ENCODE measurements at regions not wholly inside any gene's neighbourhood (a gene's known extent, or its start where the extent isn't known, plus 50 kb on each side); places are given as distances from the start of the nearest gene placed in this dataset.

- H3K9me3 Mint-ChIP-seq, result no peaks in the 10 kb centered on the region
- no peaks in the 10 kb centered on the region for H3K4me1 Mint-ChIP-seq (ENCODE audit: low read depth)
- no peak overlapping the region for H3K4me3 Mint-ChIP-seq
- H3K36me3 Mint-ChIP-seq (ENCODE audit: low read depth), result no peaks in the 10 kb centered on the region
- intact Hi-C loops (cut with micrococcal nuclease), result no loop called here
- H3K27ac Mint-ChIP-seq, result no peak overlapping the region
- H3K27me3 Mint-ChIP-seq, result no peaks in the 10 kb centered on the region
Measured at GRCh38 chr5:4700069-4700468, 440.1 kb upstream of the ADAMTS16 start.

- Mint-ChIP-seq H3K27me3 (no peaks in the 10 kb centered on the region), H3K36me3 (ENCODE audit: low read depth) (no peaks in the 10 kb centered on the region), H3K4me3 (no peak overlapping the region), H3K4me1 (ENCODE audit: low read depth) (no peaks in the 10 kb centered on the region), H3K9me3 (no peaks in the 10 kb centered on the region), H3K27ac (no peak overlapping the region)
- intact Hi-C loops (cut with micrococcal nuclease), result no loop called here
Measured at GRCh38 chr5:4700871-4701270, 439.3 kb upstream of the ADAMTS16 start.

- no peaks in the 10 kb centered on the region for H3K27me3 Mint-ChIP-seq
- no peak overlapping the region for H3K27ac Mint-ChIP-seq
- H3K4me1 Mint-ChIP-seq (ENCODE audit: low read depth), result no peaks in the 10 kb centered on the region
- intact Hi-C loops (cut with micrococcal nuclease), result no loop called here
- no peaks in the 10 kb centered on the region for H3K36me3 Mint-ChIP-seq (ENCODE audit: low read depth)
- H3K4me3 Mint-ChIP-seq, result no peak overlapping the region
- no peaks in the 10 kb centered on the region for H3K9me3 Mint-ChIP-seq
Measured at GRCh38 chr5:4703931-4704458, 436.1 kb upstream of the ADAMTS16 start.

- Mint-ChIP-seq H3K27me3 (no peaks in the 10 kb centered on the region), H3K4me3 (no peak overlapping the region), H3K36me3 (ENCODE audit: low read depth) (no peaks in the 10 kb centered on the region), H3K4me1 (ENCODE audit: low read depth) (no peaks in the 10 kb centered on the region), H3K27ac (no peak overlapping the region), H3K9me3 (no peaks in the 10 kb centered on the region)
- intact Hi-C loops (cut with micrococcal nuclease), result no loop called here
Measured at GRCh38 chr5:4704951-4705350, 435.2 kb upstream of the ADAMTS16 start.

GRCh38 chr5:4716781-4717180, 423.3 kb upstream of the ADAMTS16 start:
- H3K27ac Mint-ChIP-seq, result no peak overlapping the region
- intact Hi-C loops (cut with micrococcal nuclease), result no loop called here
- peaks cover 11% of the 10 kb centered on the region for H3K9me3 Mint-ChIP-seq
- no peaks in the 10 kb centered on the region for H3K4me1 Mint-ChIP-seq (ENCODE audit: low read depth)
- H3K27me3 Mint-ChIP-seq, result no peaks in the 10 kb centered on the region
- H3K4me3 Mint-ChIP-seq, result no peak overlapping the region
- H3K36me3 Mint-ChIP-seq (ENCODE audit: low read depth), result no peaks in the 10 kb centered on the region

- H3K36me3 Mint-ChIP-seq (ENCODE audit: low read depth), result no peaks in the 10 kb centered on the region
- no peak overlapping the region for H3K4me3 Mint-ChIP-seq
- intact Hi-C loops (cut with micrococcal nuclease), result no loop called here
- H3K4me1 Mint-ChIP-seq (ENCODE audit: low read depth), result no peaks in the 10 kb centered on the region
- H3K9me3 Mint-ChIP-seq, result peaks cover 4% of the 10 kb centered on the region
- H3K27ac Mint-ChIP-seq, result no peak overlapping the region
- H3K27me3 Mint-ChIP-seq, result no peaks in the 10 kb centered on the region
Measured at GRCh38 chr5:4717446-4717845, 422.7 kb upstream of the ADAMTS16 start.

- no peaks in the 10 kb centered on the region for H3K27me3 Mint-ChIP-seq
- intact Hi-C loops (cut with micrococcal nuclease), result no loop called here
- no peak overlapping the region for H3K27ac Mint-ChIP-seq
- H3K9me3 Mint-ChIP-seq, result no peaks in the 10 kb centered on the region
- no peak overlapping the region for H3K4me3 Mint-ChIP-seq
- no peaks in the 10 kb centered on the region for H3K4me1 Mint-ChIP-seq (ENCODE audit: low read depth)
- no peaks in the 10 kb centered on the region for H3K36me3 Mint-ChIP-seq (ENCODE audit: low read depth)
Measured at GRCh38 chr5:4720831-4721230, 419.3 kb upstream of the ADAMTS16 start.

GRCh38 chr5:4722886-4723285, 417.2 kb upstream of the ADAMTS16 start:
- Mint-ChIP-seq H3K9me3 (no peaks in the 10 kb centered on the region), H3K4me3 (no peak overlapping the region), H3K27ac (no peak overlapping the region), H3K36me3 (ENCODE audit: low read depth) (no peaks in the 10 kb centered on the region), H3K27me3 (no peaks in the 10 kb centered on the region), H3K4me1 (ENCODE audit: low read depth) (no peaks in the 10 kb centered on the region)
- intact Hi-C loops (cut with micrococcal nuclease), result no loop called here

GRCh38 chr5:4725594-4725993, 414.5 kb upstream of the ADAMTS16 start:
- Mint-ChIP-seq H3K27me3 (no peaks in the 10 kb centered on the region), H3K4me3 (no peak overlapping the region), H3K27ac (no peak overlapping the region), H3K4me1 (ENCODE audit: low read depth) (no peaks in the 10 kb centered on the region), H3K9me3 (no peaks in the 10 kb centered on the region), H3K36me3 (ENCODE audit: low read depth) (no peaks in the 10 kb centered on the region)
- intact Hi-C loops (cut with micrococcal nuclease), result no loop called here

GRCh38 chr5:4730279-4730678, 409.9 kb upstream of the ADAMTS16 start:
- no peak overlapping the region for H3K4me3 Mint-ChIP-seq
- intact Hi-C loops (cut with micrococcal nuclease), result no loop called here
- H3K27me3 Mint-ChIP-seq, result no peaks in the 10 kb centered on the region
- H3K9me3 Mint-ChIP-seq, result no peaks in the 10 kb centered on the region
- H3K27ac Mint-ChIP-seq, result no peak overlapping the region
- H3K4me1 Mint-ChIP-seq (ENCODE audit: low read depth), result no peaks in the 10 kb centered on the region
- H3K36me3 Mint-ChIP-seq (ENCODE audit: low read depth), result no peaks in the 10 kb centered on the region

- no peaks in the 10 kb centered on the region for H3K36me3 Mint-ChIP-seq (ENCODE audit: low read depth)
- H3K4me3 Mint-ChIP-seq, result no peak overlapping the region
- no peaks in the 10 kb centered on the region for H3K4me1 Mint-ChIP-seq (ENCODE audit: low read depth)
- no peak overlapping the region for H3K27ac Mint-ChIP-seq
- intact Hi-C loops (cut with micrococcal nuclease), result no loop called here
- H3K9me3 Mint-ChIP-seq, result peaks cover 9% of the 10 kb centered on the region
- no peaks in the 10 kb centered on the region for H3K27me3 Mint-ChIP-seq
Measured at GRCh38 chr5:4734348-4734747, 405.8 kb upstream of the ADAMTS16 start.

- Mint-ChIP-seq H3K36me3 (ENCODE audit: low read depth) (no peaks in the 10 kb centered on the region), H3K9me3 (peaks cover 9% of the 10 kb centered on the region), H3K4me3 (no peak overlapping the region), H3K4me1 (ENCODE audit: low read depth) (no peaks in the 10 kb centered on the region), H3K27me3 (no peaks in the 10 kb centered on the region), H3K27ac (no peak overlapping the region)
- intact Hi-C loops (cut with micrococcal nuclease), result no loop called here
Measured at GRCh38 chr5:4735261-4735660, 404.9 kb upstream of the ADAMTS16 start.

GRCh38 chr5:4737868-4738267, 402.3 kb upstream of the ADAMTS16 start:
- Mint-ChIP-seq H3K4me3 (no peak overlapping the region), H3K4me1 (ENCODE audit: low read depth) (no peaks in the 10 kb centered on the region), H3K9me3 (peaks cover 9% of the 10 kb centered on the region), H3K36me3 (ENCODE audit: low read depth) (no peaks in the 10 kb centered on the region), H3K27ac (no peak overlapping the region), H3K27me3 (no peaks in the 10 kb centered on the region)
- intact Hi-C loops (cut with micrococcal nuclease), result no loop called here

- no peaks in the 10 kb centered on the region for H3K36me3 Mint-ChIP-seq (ENCODE audit: low read depth)
Measured at GRCh38 chr5:4738298-4738697, 401.8 kb upstream of the ADAMTS16 start.

GRCh38 chr5:4740156-4740555, 400.0 kb upstream of the ADAMTS16 start:
- H3K27me3 Mint-ChIP-seq, result no peaks in the 10 kb centered on the region
- H3K36me3 Mint-ChIP-seq (ENCODE audit: low read depth), result no peaks in the 10 kb centered on the region
- peaks cover 9% of the 10 kb centered on the region for H3K9me3 Mint-ChIP-seq
- no peak overlapping the region for H3K4me3 Mint-ChIP-seq
- no peak overlapping the region for H3K27ac Mint-ChIP-seq
- no peaks in the 10 kb centered on the region for H3K4me1 Mint-ChIP-seq (ENCODE audit: low read depth)
- intact Hi-C loops (cut with micrococcal nuclease), result no loop called here

More at GRCh38 chr5:4738298-4738697, 401.8 kb upstream of the ADAMTS16 start:
- intact Hi-C loops (cut with micrococcal nuclease), result no loop called here
- peaks cover 9% of the 10 kb centered on the region for H3K9me3 Mint-ChIP-seq
- H3K27ac Mint-ChIP-seq, result no peak overlapping the region
- no peak overlapping the region for H3K4me3 Mint-ChIP-seq
- H3K27me3 Mint-ChIP-seq, result no peaks in the 10 kb centered on the region
- no peaks in the 10 kb centered on the region for H3K4me1 Mint-ChIP-seq (ENCODE audit: low read depth)
